KMS-11 (cell line): ENCODE measurements at regions not wholly inside any gene's neighbourhood (a gene's known extent, or its start where the extent isn't known, plus 50 kb on each side); places are given as distances from the start of the nearest gene placed in this dataset.

Experiments
- H2AFZ ChIP-seq: fragments of 200-600 bp; sonication (generic); 2 replicates; pipeline ENCODE4 v1.6.1; 2016; ENCODE audit warnings: antibody characterized with exemption, mixed run types, low read depth
- H3K27ac ChIP-seq: fragments of 200-600 bp; sonication (generic); 2 replicates; pipeline ENCODE4 v1.6.1; 2016; ENCODE audit warnings: mild to moderate bottlenecking, mixed run types
- H3K27me3 ChIP-seq: fragments of 200-600 bp; sonication (generic); 2 replicates; pipeline ENCODE4 v1.6.1; 2017; ENCODE audit warnings: mild to moderate bottlenecking, low read depth, mixed run types, moderate library complexity; ENCODE audit not compliant: insufficient read depth
- H3K36me3 ChIP-seq: fragments of 200-600 bp; sonication (generic); 2 replicates; pipeline ENCODE4 v1.6.1; 2017; ENCODE audit warnings: mild to moderate bottlenecking, mixed run types; ENCODE audit not compliant: insufficient read depth
- H3K4me1 ChIP-seq: fragments of 200-600 bp; sonication (generic); 2 replicates; pipeline ENCODE4 v1.6.1; 2016; ENCODE audit warnings: mild to moderate bottlenecking, low read depth, mixed run types; ENCODE audit not compliant: poor library complexity, severe bottlenecking
- H3K4me2 ChIP-seq: fragments of 200-600 bp; sonication (generic); 2 replicates; pipeline ENCODE4 v1.7.0; 2016; ENCODE audit warnings: mild to moderate bottlenecking, mixed run types
- H3K4me3 ChIP-seq: fragments of 200-600 bp; sonication (generic); IDR thresholded peaks from 2 replicates; pipeline ENCODE4 v1.6.1; 2017; ENCODE audit warnings: low read depth, low read length, mixed read lengths; ENCODE audit not compliant: insufficient read depth
- H3K79me2 ChIP-seq: fragments of 200-600 bp; sonication (generic); 2 replicates; pipeline ENCODE4 v1.6.1; 2016; ENCODE audit warnings: low read depth, mixed run types; ENCODE audit not compliant: insufficient read depth
- H3K9ac ChIP-seq: fragments of 200-600 bp; sonication (generic); 2 replicates; pipeline ENCODE4 v1.6.1; 2016; ENCODE audit warnings: mild to moderate bottlenecking, mixed run types
- H4K20me1 ChIP-seq: fragments of 200-600 bp; sonication (generic); 2 replicates; pipeline ENCODE4 v1.6.1; 2016; ENCODE audit warnings: mild to moderate bottlenecking, mixed run types; ENCODE audit not compliant: insufficient read depth
- TF ChIP-seq, protein P1 (sequence below): fragments of 200-600 bp; sonication (generic); conservative IDR thresholded peaks from 2 replicates; pipeline ENCODE4 v1.6.1; 2017; ENCODE audit warnings: low read depth, mild to moderate bottlenecking, antibody characterized with exemption, low read length, moderate library complexity, mixed read lengths

DNA sequence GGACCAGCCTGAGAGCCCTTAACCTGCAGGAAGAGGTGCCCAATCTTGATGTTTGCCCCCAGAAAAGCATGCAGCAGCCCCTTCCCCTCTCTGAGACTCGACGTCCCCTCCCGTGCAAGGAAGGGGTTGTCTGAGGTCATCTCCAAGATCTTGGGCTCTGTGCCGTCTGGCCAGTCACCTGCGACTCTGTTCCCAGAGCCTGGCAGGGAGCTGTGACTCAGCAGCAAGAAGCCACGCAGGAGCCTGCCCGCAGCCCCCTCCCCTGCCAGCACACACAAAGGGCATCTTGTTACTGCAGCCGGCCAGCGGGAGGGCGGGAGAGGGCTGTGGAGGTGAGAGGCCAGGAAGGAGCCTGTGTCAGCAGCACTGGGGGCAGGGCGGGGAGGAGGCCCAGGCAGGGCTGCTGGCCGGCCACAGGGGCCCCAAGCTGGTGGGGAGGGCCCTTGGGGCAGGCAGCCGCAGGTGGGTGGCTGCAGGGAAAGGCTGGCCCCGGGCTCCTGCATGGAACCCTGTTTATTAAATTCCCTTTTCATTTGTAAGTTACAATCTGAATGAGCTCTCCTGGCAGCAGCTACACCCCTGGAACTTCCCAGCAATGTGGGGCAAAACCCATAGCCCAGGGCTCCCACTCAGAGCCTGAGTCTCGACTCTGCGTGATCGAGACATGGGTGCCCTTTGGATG, 103.7 kb upstream of the ZMIZ1 start:
- H3K4me1 ChIP-seq, result no peaks in the 10 kb centered on the region
- H3K9ac ChIP-seq, result no peak overlapping the region
- TF ChIP-seq, protein P1, sequence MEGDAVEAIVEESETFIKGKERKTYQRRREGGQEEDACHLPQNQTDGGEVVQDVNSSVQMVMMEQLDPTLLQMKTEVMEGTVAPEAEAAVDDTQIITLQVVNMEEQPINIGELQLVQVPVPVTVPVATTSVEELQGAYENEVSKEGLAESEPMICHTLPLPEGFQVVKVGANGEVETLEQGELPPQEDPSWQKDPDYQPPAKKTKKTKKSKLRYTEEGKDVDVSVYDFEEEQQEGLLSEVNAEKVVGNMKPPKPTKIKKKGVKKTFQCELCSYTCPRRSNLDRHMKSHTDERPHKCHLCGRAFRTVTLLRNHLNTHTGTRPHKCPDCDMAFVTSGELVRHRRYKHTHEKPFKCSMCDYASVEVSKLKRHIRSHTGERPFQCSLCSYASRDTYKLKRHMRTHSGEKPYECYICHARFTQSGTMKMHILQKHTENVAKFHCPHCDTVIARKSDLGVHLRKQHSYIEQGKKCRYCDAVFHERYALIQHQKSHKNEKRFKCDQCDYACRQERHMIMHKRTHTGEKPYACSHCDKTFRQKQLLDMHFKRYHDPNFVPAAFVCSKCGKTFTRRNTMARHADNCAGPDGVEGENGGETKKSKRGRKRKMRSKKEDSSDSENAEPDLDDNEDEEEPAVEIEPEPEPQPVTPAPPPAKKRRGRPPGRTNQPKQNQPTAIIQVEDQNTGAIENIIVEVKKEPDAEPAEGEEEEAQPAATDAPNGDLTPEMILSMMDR, result no peak
- no peak overlapping the region for H3K4me3 ChIP-seq
- no peaks in the 10 kb centered on the region for H4K20me1 ChIP-seq
- H3K27ac ChIP-seq, result no peak overlapping the region
- H3K79me2 ChIP-seq, result no peaks in the 10 kb centered on the region
- H2AFZ ChIP-seq, result no peak overlapping the region
- H3K27me3 ChIP-seq, result no peaks in the 10 kb centered on the region
- H3K4me2 ChIP-seq, result no peak overlapping the region
- no peaks in the 10 kb centered on the region for H3K36me3 ChIP-seq

DNA sequence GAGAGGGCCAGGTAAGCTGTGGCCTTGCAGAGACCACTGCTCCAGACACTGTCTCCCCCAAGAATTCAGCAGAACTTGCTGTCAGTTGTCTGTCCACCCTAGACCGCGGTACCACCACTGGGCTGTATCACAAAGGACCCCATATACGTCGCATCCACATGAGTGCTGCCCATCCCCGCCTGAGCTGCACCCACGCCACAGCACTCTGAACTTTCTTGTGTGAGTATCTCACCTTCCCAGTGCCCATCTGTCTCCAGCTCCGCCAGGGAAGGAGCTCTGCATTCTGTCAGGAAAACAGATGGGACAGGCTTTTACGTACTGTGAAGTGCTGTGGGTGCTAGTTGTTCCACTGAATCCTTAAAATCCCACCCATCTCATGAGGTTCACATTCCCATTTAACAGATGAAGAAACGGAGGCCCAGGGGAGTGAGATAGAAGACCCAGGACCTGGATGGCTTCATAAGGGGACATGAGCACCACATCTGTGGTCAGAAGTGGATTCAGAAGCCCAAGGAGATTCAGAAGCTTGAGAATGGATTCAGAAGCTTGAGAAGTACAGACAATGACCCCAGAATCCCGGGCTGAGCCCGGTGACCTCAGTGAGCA, 102.5 kb upstream of the ZMIZ1 start:
- no peak overlapping the region for H3K4me2 ChIP-seq
- H3K79me2 ChIP-seq, result no peaks in the 10 kb centered on the region
- H3K9ac ChIP-seq, result no peak overlapping the region
- H3K36me3 ChIP-seq, result no peaks in the 10 kb centered on the region
- TF ChIP-seq, protein P1, result no peak
- no peak overlapping the region for H3K27ac ChIP-seq
- no peaks in the 10 kb centered on the region for H3K27me3 ChIP-seq
- no peaks in the 10 kb centered on the region for H4K20me1 ChIP-seq
- no peak overlapping the region for H3K4me3 ChIP-seq
- no peak overlapping the region for H2AFZ ChIP-seq
- no peaks in the 10 kb centered on the region for H3K4me1 ChIP-seq

DNA sequence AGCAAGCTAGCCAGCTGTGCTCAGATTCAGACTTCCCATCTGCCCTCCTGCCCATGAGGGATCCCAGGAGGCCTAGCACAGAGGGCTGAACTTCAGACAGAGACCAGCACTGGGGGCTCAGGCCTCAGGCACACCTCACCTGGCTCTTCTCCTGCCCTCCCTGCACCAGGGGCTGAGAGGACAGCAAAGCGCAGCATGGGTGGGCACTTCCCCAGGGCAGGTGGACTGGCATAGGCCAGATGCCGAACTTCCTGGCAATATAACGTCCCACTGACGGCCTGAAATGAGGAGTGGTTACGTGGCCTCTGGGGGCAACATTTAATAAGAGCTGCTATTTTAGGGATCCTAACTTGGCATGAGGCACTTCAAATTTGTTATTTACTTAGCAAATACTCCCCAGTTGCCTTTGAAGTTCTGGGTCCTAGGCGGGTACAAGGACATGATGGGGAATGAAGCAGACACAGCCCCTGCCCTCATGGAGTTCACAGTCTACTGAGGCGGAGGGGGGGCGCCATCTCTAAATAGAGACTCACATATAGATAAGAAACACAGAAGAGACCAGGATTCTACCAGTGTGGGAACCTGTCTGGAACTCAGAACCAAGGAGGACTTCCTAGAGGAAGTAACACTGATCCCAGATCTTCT, 101.8 kb upstream of the ZMIZ1 start:
- Histone ChIP-seq H3K27ac (no peak overlapping the region), H4K20me1 (no peaks in the 10 kb centered on the region), H3K36me3 (no peaks in the 10 kb centered on the region), H3K4me2 (no peak overlapping the region), H2AFZ (no peak overlapping the region), H3K4me3 (no peak overlapping the region), H3K27me3 (no peaks in the 10 kb centered on the region), H3K4me1 (no peaks in the 10 kb centered on the region), H3K9ac (no peak overlapping the region), H3K79me2 (no peaks in the 10 kb centered on the region)
- TF ChIP-seq, protein P1, result no peak

DNA sequence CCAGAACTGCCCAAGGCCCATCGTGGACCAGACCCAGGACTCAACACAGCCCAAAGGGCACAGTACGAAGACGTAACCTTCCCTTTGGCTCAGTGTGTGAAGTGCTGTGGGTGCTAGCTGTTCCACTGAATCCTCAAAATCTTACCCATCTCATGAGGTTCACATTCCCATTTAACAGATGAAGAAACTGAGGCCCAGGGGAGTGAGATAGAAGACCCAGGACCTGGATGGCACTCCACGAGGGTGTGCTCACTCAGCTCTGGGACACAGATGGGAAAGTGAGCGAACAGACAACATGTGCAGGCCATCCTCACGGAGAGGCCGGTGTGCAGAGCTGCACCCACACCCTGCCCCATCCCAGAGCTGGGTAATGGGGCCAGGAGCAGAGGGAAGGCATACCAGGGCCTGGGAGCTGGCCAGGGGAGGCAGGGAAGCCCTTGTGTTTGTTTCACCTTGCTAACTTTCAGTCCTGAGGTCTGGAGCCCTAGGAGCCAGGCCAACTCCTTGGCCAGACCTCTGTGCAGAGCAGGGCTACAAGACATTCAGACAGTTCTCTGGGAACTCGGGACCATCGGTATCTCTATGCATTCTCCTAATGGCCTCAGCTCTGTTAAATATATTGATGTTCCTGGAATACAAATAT, 100.3 kb upstream of the ZMIZ1 start:
- H3K4me1 ChIP-seq, result peaks cover 8% of the 10 kb centered on the region
- no peaks in the 10 kb centered on the region for H4K20me1 ChIP-seq
- no peaks in the 10 kb centered on the region for H3K27me3 ChIP-seq
- H3K9ac ChIP-seq, result no peak overlapping the region
- H3K36me3 ChIP-seq, result no peaks in the 10 kb centered on the region
- no peaks in the 10 kb centered on the region for H3K79me2 ChIP-seq
- H2AFZ ChIP-seq, result no peak overlapping the region
- H3K4me2 ChIP-seq, result no peak overlapping the region
- no peak overlapping the region for H3K27ac ChIP-seq
- H3K4me3 ChIP-seq, result no peak overlapping the region
- TF ChIP-seq, protein P1, result no peak
